ENCODE measurements at regions not wholly inside any gene's neighbourhood (a gene's known extent, or its start where the extent isn't known, plus 50 kb on each side); places are given as distances from the start of the nearest gene placed in this dataset.

DNA sequence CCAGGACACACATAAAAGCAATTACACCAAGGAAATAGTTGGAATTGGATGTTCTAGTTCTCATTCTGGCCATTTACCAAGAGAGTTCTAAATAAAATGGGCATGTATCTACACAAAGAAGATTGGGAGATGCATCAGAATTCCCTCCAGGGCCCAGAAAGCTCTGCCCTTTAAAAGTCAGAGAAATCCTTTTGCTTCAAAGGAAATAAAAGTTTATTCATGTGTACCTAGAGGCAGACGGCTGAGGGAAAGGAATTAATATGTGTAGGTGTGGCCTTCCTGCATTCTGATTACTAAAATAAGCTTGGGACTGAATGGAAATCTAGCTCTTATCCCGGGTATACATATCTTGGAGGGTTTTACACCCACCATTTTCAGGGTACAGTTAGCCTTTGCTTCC is 719.4 kb downstream of the SEMA5A start:
- ChIA-PET CTCF (no interaction called here), POLR2A (no interaction called here)
- Histone ChIP-seq H3K4me3 (no peak overlapping the region), H3K4me1 (peaks cover 14% of the 10 kb centered on the region), H3K4me2 (no peak overlapping the region), H3K9me3 (peaks cover 3% of the 10 kb centered on the region; the same call in 1 of the 3 replicates), H3K27ac (no peak overlapping the region)
- 3% methylated on average over 2 of the region's 2 CpGs for WGBS (ENCODE audit: missing lambda C conversion rate)
- FAIRE-seq: no peak
- no peak for TF ChIP-seq RARB (CRISPR knock-in tag; IDR thresholded peaks at IDR 0.05)
- no peak for TF ChIP-seq FOXS1 (CRISPR knock-in tag; IDR thresholded peaks at IDR 0.05)
- TF ChIP-seq RFX5 (IDR thresholded peaks at IDR 0.05): no peak
- TF ChIP-seq CEBPB (IDR thresholded peaks at IDR 0.05): no peak
- TF ChIP-seq HOXB5 (CRISPR knock-in tag; IDR thresholded peaks at IDR 0.05): no peak
- TF ChIP-seq TP53 (CRISPR knock-in tag; IDR thresholded peaks at IDR 0.05): no peak
- TF ChIP-seq, protein P1, sequence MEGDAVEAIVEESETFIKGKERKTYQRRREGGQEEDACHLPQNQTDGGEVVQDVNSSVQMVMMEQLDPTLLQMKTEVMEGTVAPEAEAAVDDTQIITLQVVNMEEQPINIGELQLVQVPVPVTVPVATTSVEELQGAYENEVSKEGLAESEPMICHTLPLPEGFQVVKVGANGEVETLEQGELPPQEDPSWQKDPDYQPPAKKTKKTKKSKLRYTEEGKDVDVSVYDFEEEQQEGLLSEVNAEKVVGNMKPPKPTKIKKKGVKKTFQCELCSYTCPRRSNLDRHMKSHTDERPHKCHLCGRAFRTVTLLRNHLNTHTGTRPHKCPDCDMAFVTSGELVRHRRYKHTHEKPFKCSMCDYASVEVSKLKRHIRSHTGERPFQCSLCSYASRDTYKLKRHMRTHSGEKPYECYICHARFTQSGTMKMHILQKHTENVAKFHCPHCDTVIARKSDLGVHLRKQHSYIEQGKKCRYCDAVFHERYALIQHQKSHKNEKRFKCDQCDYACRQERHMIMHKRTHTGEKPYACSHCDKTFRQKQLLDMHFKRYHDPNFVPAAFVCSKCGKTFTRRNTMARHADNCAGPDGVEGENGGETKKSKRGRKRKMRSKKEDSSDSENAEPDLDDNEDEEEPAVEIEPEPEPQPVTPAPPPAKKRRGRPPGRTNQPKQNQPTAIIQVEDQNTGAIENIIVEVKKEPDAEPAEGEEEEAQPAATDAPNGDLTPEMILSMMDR (IDR thresholded peaks at IDR 0.05): no peak
- no peak for TF ChIP-seq HEYL (CRISPR knock-in tag; IDR thresholded peaks at IDR 0.05)
- no peak for TF ChIP-seq RCOR1 (IDR thresholded peaks at IDR 0.05; ENCODE audit: low read depth, low read length)
- no peak for TF ChIP-seq POLR2A (IDR thresholded peaks at IDR 0.05; ENCODE audit: low read length)
- TF ChIP-seq, protein P2, sequence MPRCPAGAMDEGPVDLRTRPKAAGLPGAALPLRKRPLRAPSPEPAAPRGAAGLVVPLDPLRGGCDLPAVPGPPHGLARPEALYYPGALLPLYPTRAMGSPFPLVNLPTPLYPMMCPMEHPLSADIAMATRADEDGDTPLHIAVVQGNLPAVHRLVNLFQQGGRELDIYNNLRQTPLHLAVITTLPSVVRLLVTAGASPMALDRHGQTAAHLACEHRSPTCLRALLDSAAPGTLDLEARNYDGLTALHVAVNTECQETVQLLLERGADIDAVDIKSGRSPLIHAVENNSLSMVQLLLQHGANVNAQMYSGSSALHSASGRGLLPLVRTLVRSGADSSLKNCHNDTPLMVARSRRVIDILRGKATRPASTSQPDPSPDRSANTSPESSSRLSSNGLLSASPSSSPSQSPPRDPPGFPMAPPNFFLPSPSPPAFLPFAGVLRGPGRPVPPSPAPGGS (IDR thresholded peaks at IDR 0.05): no peak
- TF ChIP-seq MAZ (IDR thresholded peaks at IDR 0.05; ENCODE audit: borderline replicate concordance, low read depth, low read length): no peak
- TF ChIP-seq ESRRA (IDR thresholded peaks at IDR 0.05; ENCODE audit: borderline replicate concordance, low read length): no peak
- no peak for TF ChIP-seq ZC3H11A (IDR thresholded peaks at IDR 0.05)
- TF ChIP-seq, protein P3, sequence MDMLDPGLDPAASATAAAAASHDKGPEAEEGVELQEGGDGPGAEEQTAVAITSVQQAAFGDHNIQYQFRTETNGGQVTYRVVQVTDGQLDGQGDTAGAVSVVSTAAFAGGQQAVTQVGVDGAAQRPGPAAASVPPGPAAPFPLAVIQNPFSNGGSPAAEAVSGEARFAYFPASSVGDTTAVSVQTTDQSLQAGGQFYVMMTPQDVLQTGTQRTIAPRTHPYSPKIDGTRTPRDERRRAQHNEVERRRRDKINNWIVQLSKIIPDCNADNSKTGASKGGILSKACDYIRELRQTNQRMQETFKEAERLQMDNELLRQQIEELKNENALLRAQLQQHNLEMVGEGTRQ (IDR thresholded peaks at IDR 0.05): no peak
- TF ChIP-seq EHF (CRISPR knock-in tag; IDR thresholded peaks at IDR 0.05): no peak
- no peak for TF ChIP-seq PHF8 (IDR thresholded peaks at IDR 0.05; ENCODE audit: borderline replicate concordance, low read depth)
- TF ChIP-seq ZNF302 (CRISPR knock-in tag; IDR thresholded peaks at IDR 0.05): no peak
- no peak for ATAC-seq
- no peak for DNase-seq (ENCODE audit: low read depth in 1 of 2, low spot score in 1 of 2)

DNA sequence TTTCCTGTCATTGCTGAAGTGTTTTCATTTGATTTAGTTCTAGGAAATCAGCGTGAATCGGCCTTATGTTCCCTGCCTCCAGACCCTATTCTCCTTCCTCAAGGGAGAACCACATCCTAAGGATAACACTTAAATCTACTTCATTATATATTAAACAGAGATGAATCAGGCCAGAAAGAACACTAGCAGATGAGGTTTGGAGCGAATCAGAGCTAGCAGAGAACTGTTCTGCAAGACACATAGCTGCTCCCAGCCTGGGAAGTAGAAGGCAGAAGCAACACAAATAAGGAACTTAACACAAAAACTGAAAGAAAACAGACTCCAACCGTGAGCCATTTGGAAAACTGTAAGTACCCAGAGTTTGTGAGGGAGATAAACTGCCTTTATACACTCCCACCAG is 718.2 kb downstream of the SEMA5A start:
- CTCF ChIA-PET: interaction anchor here (1.8 kb wide), 1 partner anchor 12 kb away, joined by 5 read pairs; no protein-coding TSS in a partner anchor
- Histone ChIP-seq H3K4me2 (peak overlapping the region; percentile 37; the same call in 2 of the 3 replicates), H3K27ac (peak overlapping the region; percentile 40 to 82; a peak in 3 of 6 replicates), H3K9me3 (no peaks in the 10 kb centered on the region), H3K4me3 (no peak overlapping the region), H3K4me1 (peaks cover 14% of the 10 kb centered on the region)
- ATAC-seq: no peak
- no peak for TF ChIP-seq HEYL (CRISPR knock-in tag; IDR thresholded peaks at IDR 0.05)
- TF ChIP-seq SREBF2 (IDR thresholded peaks at IDR 0.05): no peak
- no peak for TF ChIP-seq ZNF302 (CRISPR knock-in tag; IDR thresholded peaks at IDR 0.05)
- no peak for TF ChIP-seq RCOR1 (IDR thresholded peaks at IDR 0.05; ENCODE audit: low read depth, low read length)
- TF ChIP-seq, protein P3 (IDR thresholded peaks at IDR 0.05): no peak
- 8% methylated on average over 4 of the region's 4 CpGs for WGBS (ENCODE audit: missing lambda C conversion rate)
- POLR2A ChIA-PET: no interaction called here
- no peak for FAIRE-seq
- no peak for DNase-seq (ENCODE audit: low read depth in 1 of 2, low spot score in 1 of 2)
